ENCODE measurements at regions not wholly inside any gene's neighbourhood (a gene's known extent, or its start where the extent isn't known, plus 50 kb on each side); places are given as distances from the start of the nearest gene placed in this dataset.

GRCh38 chr14:81743605-81744004 lies 210.0 kb upstream of the SEL1L start:
- TF ChIP-seq REST (IDR thresholded peaks at IDR 0.05; ENCODE audit: insufficient read depth in 1 of 2, low read depth in 2 of 2, low read length in 2 of 2) (no peak), TAF1 (IDR thresholded peaks at IDR 0.05; ENCODE audit: borderline replicate concordance, insufficient read depth, low read length) (no peak), POLR2AphosphoS5 (IDR thresholded peaks at IDR 0.05; ENCODE audit: low read depth, low read length) (no peak), SIN3A (IDR thresholded peaks at IDR 0.05; ENCODE audit: borderline replicate concordance, insufficient read depth, low read length) (no peak), FOXP2 (optimal IDR thresholded peaks at IDR 0.05; ENCODE audit: borderline replicate concordance, extremely low read depth, extremely low read length, insufficient read depth) (no peak)
